ENCODE measurements at regions not wholly inside any gene's neighbourhood (a gene's known extent, or its start where the extent isn't known, plus 50 kb on each side); places are given as distances from the start of the nearest gene placed in this dataset.

- TF ChIP-seq, protein P1, sequence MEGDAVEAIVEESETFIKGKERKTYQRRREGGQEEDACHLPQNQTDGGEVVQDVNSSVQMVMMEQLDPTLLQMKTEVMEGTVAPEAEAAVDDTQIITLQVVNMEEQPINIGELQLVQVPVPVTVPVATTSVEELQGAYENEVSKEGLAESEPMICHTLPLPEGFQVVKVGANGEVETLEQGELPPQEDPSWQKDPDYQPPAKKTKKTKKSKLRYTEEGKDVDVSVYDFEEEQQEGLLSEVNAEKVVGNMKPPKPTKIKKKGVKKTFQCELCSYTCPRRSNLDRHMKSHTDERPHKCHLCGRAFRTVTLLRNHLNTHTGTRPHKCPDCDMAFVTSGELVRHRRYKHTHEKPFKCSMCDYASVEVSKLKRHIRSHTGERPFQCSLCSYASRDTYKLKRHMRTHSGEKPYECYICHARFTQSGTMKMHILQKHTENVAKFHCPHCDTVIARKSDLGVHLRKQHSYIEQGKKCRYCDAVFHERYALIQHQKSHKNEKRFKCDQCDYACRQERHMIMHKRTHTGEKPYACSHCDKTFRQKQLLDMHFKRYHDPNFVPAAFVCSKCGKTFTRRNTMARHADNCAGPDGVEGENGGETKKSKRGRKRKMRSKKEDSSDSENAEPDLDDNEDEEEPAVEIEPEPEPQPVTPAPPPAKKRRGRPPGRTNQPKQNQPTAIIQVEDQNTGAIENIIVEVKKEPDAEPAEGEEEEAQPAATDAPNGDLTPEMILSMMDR (IDR thresholded peaks at IDR 0.05; ENCODE audit: insufficient read depth, low read length) = no peak
- DNase-seq (ENCODE audit: low read depth) = no peak
- H3K4me3 ChIP-seq (ENCODE audit: low read depth, low read length) = no peak overlapping the region
Observed at GRCh38 chr19:31064491-31064890, 284.7 kb downstream of the TSHZ3 start.

DNA sequence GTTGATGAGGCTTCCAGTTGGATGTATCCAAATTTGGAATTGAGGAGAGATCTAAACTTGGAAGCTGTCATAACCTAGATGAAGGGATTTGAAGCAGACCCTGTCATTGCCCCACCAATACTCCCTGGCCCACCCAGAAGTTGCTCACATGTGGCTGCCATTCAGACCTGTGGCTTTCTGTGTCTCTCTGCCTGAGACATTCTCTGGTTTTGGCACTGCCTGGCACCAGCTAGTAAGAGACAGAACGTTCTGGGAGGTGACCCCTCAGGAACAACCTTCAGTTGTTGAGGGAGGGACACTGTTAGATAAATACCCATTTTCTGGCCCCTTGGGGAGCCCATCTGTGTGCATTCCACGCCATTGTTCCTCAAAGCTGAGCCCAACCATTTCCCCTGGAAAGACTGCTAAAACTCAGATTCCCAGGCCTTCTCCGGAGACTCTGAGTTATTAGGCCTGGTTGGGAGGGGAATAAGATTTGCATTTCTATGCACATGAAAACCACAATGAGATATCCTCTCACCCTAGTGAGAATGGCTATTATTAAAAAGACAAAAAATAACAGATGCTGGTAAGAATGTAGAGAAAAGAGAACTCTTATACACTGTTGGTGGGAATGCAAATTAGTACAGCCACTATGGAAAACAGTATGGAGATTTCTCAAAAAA lies 290.4 kb downstream of the TSHZ3 start:
- TF ChIP-seq, protein P1 (IDR thresholded peaks at IDR 0.05; ENCODE audit: insufficient read depth, low read length) = no peak
- H3K4me3 ChIP-seq (ENCODE audit: low read depth, low read length) = no peak overlapping the region
- no peak for DNase-seq (ENCODE audit: low read depth)

DNA sequence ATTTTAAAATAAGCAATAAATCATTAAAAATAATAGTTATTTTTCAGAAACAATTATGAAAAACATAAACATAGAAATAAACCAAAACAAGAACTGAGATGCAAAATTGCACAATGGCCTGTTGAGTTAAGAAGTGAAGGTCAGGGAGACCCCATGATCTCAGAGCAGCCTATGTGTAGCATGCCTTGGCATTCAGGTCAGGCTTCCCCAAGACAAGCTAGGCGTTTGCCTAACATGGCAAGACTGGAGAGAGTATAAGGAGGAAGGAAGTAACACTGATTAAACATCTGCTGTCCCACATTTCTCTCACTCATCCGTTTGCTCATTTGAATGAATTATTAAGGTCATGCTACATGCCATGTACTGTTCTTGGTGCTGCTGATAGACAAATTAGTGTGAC lies 291.8 kb downstream of the TSHZ3 start:
- no peak overlapping the region for H3K4me3 ChIP-seq (ENCODE audit: low read depth, low read length)
- TF ChIP-seq, protein P1 (IDR thresholded peaks at IDR 0.05; ENCODE audit: insufficient read depth, low read length) = no peak
- no peak for DNase-seq (ENCODE audit: low read depth)

- no peak overlapping the region for H3K4me3 ChIP-seq (ENCODE audit: low read depth, low read length)
- no peak for DNase-seq (ENCODE audit: low read depth)
- TF ChIP-seq, protein P1 (IDR thresholded peaks at IDR 0.05; ENCODE audit: insufficient read depth, low read length) = no peak
Observed at GRCh38 chr19:31055454-31055853, 293.8 kb downstream of the TSHZ3 start.

GRCh38 chr19:31054430-31054829 lies 294.8 kb downstream of the TSHZ3 start:
- H3K4me3 ChIP-seq (ENCODE audit: low read depth, low read length) = no peak overlapping the region
- DNase-seq (ENCODE audit: low read depth) = peak; percentile 70
- TF ChIP-seq, protein P1 (IDR thresholded peaks at IDR 0.05; ENCODE audit: insufficient read depth, low read length) = peak; percentile 71

- DNase-seq (ENCODE audit: low read depth) = no peak
- TF ChIP-seq, protein P1 (IDR thresholded peaks at IDR 0.05; ENCODE audit: insufficient read depth, low read length) = no peak
- no peak overlapping the region for H3K4me3 ChIP-seq (ENCODE audit: low read depth, low read length)
Observed at GRCh38 chr19:31049431-31049830, 299.8 kb downstream of the TSHZ3 start.

- DNase-seq (ENCODE audit: low read depth) = no peak
- TF ChIP-seq, protein P1 (IDR thresholded peaks at IDR 0.05; ENCODE audit: insufficient read depth, low read length) = no peak
- no peak overlapping the region for H3K4me3 ChIP-seq (ENCODE audit: low read depth, low read length)
Observed at GRCh38 chr19:31046024-31046423, 303.2 kb downstream of the TSHZ3 start.

Data from fibroblast of the aortic adventitia (primary cell).